GM18870 (cell line): ENCODE measurements at regions not wholly inside any gene's neighbourhood (a gene's known extent, or its start where the extent isn't known, plus 50 kb on each side); places are given as distances from the start of the nearest gene placed in this dataset.
"Not testable (repeated sequence)": the region's sequence is repeated elsewhere in the genome, so short reads cannot be mapped to it uniquely, and the experiment has no call there.

Source experiments
- ATAC-seq: cut with Tn5 transposase; IDR thresholded peaks from one replicate; pipeline ENCODE4 v1.9.1; 2021; ENCODE audit warnings: moderate library complexity; ENCODE audit not compliant: unreplicated experiment

DNA sequence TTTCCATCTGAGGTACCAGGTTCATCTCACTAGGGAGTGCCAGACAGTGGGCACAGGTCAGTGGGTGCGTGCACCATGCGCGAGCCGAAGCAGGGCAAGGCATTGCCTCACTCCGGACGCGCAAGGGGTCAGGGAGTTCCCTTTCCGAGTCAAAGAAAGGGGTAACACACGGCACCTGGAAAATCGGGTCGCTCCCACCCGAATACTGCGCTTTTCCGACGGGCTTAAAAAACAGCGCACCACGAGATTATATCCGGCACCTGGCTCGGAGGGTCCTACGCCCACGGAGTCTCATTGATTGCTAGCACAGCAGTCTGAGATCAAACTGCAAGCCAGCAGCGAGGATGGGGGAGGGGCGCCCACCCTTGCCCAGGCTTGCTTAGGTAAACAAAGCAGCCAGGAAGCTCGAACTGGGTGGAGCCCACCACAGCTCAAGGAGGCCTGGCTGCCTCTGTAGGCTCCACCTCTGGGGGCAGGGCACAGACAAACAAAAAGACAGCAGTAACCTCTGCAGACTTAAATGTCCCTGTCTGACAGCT lies 242.5 kb downstream of the CYLC2 start:
- not testable (repeated sequence) for ATAC-seq

DNA sequence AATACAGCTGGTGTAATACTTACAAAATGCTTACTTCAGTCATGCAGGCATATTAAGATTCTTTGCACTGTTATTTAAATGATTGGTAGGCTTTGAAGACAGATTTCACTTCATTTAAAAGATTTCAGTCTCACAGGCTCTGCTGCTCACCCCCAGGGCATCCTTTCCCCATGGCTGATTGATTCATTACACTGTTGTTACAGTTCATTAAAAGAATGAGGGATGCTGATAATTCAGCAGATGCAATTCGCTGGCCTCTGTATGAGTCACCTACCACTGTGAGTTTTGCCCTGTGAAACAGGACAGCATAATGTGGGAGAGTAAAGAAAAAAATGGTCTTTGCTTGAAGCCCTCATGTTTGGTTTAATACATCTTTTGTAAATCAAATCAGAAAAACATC lies 246.9 kb downstream of the CYLC2 start:
- ATAC-seq = no peak

DNA sequence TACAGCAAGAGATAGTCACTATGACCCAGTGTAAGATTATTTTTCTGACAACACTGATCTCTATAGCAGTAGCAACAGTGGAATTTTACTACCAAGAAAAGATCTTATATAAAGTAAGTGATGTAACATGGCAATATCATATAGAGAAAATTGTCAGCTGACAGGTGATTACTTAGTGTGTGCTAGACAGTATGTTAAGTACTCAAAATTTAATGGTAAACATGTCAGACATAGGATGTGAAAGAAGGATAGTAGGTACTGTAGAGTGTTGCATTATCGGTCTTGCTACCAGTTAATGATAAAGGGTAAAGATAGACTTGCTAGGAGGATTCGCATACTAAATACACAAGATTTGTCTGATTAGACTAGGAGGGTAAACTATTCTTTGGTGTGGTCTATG lies 247.4 kb downstream of the CYLC2 start:
- ATAC-seq = no peak

DNA sequence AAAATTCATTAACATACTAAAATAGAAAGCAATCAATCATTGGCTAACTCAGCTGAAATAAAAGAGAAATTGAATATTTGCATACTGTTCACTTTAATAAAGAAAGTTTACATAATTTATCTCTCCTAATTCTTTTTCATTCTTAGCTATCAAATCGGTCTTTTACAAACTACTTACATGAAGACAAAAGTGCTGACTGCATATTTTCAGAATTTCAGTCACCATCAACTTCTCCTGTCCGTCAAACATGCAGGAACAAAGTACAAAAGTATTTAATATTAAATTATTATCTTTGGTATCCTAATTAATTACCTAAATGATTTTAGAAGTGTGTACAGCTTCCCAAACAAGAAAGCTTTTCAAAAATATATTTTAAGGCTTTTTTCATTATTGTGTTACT lies 248.4 kb downstream of the CYLC2 start:
- ATAC-seq = no peak

DNA sequence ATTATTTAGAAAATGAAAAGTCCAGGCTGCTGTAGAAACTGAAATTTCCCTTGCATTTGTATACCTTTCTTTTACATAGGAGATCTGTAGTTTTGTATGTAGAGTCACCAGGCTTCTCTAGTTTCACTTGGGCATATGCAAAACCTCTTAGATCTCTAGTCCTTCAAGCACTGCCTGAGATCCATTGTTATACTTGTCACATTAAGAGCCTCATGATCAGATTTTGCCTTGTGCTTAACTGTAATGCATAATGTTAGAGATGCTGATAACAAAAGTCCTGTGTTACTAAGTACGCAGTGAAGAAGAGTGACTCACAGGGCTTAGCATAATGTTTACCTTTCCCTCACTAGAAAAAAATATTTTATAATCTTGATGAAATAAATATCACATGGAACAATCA lies 250.2 kb downstream of the CYLC2 start:
- no peak for ATAC-seq

DNA sequence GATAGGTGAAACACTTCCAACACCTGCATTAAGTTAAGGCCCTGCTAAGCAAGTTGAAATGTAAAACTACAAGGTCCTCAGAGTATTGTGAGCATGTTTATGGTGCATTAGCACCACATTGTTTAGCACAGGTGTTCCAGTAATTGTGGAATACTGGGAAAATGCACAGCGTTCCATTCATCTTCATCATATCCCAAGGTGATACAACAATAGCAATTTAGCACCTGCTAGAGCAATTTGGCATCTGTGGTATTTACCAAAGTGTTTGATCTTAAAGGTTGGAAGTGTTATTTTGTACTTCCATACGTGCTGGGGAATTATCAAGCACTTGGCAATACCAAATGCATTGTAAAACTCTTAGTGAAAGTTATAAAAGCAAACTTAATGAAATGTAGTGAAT lies 266.8 kb downstream of the CYLC2 start:
- ATAC-seq = no peak

DNA sequence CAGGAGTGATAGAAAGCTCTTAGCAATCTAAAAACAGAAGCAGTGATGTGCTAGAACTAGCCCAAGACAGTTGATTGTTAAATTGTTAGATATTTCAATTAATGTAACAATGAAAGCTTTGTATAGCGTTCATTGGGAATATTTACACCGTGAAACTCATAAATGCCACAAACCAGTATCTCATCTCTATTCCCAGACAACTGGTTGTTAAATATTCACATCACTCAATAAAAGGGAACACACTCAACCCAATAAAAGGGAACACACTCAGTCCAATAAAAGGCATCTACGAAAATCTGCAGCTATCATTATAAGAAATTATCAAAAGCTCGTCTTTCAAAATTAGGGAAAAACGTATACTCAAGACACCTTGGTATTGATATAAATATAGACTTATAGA lies 270.9 kb downstream of the CYLC2 start:
- ATAC-seq = no peak

DNA sequence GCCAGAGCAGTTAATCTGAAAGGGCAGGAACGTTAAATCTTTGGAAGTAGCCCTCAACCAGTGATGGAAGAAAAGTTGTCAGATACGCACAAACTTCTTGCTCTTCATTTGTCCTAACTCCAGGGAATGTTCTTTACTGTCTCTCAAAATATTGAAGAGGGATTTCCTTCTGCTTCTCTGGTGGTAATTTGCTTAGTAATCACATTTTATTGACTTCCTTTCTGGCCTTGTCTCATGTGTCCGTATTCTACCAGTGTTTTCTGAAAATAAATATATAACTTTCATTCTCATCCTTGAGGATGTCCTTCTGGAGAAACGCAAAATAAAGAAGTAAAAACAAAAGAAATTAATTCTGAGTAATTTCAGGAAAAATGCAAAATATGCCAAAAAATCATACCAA lies 282.1 kb downstream of the CYLC2 start:
- no peak for ATAC-seq

DNA sequence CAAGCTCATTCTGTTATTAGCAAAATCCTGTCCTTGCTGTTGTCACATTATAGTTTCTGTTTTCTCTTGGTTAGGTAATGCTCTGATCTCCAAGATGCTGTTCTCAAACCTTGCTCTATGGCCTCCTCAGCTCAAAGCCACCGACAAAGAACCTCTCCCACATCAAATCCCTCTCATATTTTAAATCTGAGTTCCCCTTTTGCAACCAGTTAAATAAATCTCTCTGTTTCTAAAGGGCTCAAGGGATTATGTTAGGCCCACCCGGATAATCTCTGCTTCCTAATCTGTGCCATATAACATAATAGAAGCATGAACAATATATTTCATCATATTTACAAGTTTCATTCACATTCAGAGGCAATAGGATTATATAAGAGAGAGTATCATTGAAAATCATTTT lies 286.0 kb downstream of the CYLC2 start:
- no peak for ATAC-seq

DNA sequence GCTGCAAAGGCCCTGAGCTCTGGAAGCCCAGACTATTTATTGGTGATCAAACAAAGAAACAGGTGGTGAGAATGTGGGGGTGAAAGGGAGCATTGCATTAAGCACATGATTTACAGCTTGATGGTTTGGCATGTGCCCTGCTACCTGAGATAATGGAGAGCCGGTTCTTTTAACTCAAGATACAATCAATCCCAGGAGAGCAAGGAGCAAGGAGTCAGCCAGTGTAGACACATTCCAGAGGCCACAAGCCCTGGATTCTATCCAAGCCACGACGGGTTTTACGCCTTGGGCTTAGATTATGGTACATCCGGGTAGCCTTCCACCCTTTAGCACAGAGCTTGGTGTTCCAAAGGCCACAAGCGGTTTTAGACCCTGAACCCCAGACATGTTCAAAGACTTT lies 292.2 kb downstream of the CYLC2 start:
- no peak for ATAC-seq

DNA sequence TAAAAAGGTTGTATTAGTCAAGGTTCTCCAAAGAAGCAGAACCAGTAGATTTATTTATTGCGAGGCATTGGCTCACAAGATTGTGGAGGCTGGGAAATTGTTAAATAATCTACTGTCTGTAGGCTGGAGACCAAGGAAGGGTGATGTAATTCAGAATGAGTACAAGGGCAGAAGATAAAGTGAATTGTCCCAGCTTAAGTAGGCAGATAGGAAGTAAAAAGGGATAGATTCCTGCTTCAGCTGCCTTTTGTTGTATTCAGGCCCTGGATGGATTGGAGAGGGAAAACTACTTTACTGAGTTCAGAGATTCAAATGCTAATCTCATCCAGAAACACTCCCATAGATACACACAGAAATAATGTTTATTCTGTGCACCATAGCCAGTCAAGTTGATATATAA lies 301.1 kb downstream of the CYLC2 start:
- no peak for ATAC-seq

DNA sequence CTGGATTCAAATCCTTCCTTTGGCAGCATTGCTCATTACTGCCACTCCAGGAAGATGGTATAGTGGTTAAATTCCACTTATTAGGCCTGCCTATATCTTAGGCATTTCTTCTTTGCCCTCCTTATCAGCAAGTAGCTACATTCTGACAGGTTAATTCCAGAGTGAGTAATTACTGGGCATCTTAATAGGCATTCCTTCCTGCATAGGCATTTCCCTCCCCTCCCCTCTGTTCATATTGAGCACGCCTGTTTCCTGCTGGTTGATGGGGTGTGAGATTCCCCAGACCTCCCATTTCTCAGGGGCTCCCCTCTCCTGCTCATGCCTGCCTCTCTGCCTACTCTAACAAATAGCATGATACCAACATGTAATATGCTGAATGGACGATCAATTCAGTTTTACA lies 305.9 kb downstream of the CYLC2 start:
- ATAC-seq = no peak

DNA sequence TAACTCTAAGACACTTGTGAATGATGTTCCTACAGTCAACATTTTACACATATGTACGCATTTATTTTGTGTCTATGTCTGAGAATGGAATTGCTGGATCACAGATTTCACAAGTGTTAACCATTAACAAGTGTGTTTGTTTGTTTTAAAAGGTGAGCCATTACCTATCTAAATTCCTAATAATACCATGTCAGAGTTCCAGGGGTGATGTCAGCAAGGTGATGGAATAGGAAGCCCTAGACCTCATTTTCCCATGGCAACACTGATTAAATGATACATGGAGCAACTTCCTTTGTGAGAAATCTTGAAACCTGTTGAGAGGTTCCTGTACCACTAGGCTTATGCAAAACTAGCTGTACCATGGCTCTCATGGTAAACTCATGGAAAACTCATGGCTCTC lies 309.7 kb downstream of the CYLC2 start:
- no peak for ATAC-seq

DNA sequence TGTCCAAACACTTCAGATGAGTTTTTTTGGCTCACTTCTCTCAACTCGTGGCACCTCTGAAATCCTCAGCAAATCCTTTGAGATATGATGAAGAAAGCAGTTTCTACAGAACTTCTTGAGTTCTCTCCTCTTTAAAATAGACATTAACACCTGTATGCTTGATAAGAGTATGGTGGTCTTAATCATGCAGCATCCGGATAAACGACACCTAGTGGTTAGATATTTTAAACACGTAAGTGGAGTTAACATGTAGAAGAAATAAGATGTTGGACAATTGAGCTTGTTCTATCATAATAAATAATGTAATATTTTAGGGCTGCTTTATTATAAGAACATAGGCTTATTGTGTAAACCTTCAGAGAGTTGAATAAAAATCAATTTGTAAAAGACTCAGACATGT lies 324.8 kb downstream of the CYLC2 start:
- no peak for ATAC-seq

DNA sequence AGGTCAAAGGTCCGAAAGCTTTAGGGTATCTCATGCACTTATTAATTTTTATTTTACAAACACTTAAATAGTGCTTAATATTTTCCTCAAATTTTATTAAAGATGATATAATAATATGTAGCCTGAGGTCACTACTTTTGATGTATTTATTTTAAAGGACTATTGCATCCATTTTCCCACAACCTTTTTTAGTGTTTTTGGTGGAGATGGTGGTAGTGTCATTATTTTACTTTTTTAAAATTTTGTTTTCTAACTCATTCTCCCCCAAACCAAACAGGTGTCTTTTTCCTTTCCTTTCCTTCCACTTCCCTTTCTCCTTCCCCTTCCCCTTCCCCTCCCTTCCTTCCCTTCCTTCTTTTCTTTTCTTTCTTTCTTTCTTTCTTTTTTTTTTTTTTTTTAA lies 328.6 kb downstream of the CYLC2 start:
- ATAC-seq = no peak

DNA sequence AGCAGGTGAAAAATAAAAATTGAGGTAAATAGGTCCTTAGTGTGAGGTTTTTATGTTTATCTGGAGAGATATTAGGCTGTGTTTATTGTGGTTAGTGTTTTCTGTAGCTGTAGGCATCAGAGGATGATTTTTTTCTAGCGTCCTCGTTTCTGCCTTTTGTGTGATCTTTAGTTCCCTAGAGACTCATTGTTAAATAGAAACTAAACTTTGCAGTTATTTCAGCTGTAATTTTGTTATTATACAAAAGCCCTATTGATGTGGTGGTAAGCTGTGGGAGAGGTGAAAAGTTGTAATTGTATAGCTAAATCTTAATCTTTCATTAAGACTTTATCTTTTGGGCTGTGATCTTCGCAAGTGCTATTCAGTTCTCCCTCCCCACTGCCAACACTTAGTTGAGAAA lies 340.3 kb downstream of the CYLC2 start:
- no peak for ATAC-seq

DNA sequence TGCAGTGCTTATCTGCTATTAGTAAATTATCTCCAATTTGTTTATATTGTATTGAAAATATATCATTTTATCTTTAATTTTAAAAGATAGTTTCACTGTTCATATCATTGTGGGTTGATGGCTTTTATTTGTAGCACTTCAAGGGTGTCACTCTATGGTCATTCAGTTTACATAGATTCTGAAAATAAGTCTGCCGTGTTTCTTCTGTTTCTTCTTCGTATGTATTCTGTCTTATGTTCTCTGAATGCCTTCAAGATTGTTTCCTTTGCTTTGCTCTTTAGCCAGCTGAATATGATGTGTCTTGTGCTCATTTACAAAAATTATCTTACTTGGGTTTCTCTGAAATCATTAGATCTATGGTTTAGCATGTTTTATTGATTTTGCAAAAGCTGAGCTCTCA lies 359.9 kb downstream of the CYLC2 start:
- no peak for ATAC-seq

DNA sequence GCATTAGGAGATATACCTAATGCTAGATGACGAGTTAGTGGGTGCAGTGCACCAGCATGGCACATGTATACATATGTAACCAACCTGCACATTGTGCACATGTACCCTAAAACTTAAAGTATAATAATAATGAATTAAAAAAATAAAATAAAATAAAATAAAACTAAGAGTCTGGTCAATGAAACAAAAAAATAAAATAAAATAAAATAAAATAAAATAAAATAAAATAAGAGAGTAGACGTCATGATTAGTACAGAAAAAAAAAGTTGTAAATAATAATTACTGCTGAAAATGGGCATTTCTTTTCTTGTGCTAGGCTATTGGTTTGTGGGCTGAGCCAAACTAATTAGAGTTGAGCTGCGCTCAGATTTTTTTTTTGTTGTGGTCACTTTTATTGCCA lies 362.8 kb downstream of the CYLC2 start:
- ATAC-seq = not testable (repeated sequence)

DNA sequence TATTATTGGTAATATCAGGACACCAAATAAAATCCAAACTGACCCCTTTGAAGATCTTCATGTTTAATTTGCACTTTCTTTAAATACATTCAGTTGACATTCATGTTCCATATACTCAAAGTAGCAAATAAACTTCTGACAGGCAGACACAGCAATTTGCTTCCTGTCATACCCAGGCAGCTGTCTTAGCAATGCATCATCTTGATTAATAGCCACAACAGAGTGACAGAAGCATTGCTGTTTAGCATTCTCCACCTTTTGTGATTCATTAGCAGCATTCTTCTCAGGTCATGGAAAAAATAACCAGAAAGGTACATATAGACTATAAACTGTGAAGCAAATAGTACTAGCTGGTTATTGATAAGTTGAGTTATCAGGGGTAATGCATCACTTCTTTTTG lies 366.8 kb downstream of the CYLC2 start:
- ATAC-seq = no peak

DNA sequence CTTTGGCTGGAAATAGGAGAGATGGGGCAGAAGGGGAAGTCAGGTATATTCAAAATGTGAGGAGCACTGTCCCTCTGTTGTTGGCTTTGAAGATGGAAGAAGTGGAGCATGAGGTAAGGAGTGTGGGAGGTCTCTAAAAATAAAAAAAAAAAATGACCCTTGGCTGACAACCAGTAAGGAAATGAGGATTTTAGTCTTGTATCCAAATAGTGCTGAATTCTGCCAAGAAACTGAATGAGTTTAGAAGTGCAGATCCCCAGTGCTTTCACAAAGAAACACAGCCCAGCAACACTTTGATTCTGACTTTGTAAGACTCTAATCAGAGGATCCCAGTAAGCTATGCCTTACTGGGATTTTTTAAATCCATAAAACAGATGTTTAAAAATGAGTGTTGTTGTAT lies 367.9 kb downstream of the CYLC2 start:
- no peak for ATAC-seq

DNA sequence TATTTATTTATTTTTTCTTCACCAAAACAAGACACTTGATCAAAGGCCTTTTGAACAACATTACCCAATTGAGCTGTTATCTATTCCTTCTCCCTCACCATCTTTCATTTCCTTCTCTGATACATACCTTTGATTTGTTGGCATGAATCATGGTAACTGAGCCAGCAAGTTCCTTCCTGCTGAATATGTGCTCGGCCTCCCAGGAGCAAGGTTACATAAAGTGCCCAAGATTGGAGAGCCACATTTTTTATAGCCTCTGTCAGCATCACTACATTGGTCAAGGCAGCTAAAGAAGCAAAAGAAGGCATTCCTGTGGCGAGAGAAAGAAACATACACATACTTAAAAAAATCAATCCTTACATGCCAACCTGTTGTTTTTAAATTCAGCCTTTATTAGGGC lies 369.6 kb downstream of the CYLC2 start:
- ATAC-seq = no peak

DNA sequence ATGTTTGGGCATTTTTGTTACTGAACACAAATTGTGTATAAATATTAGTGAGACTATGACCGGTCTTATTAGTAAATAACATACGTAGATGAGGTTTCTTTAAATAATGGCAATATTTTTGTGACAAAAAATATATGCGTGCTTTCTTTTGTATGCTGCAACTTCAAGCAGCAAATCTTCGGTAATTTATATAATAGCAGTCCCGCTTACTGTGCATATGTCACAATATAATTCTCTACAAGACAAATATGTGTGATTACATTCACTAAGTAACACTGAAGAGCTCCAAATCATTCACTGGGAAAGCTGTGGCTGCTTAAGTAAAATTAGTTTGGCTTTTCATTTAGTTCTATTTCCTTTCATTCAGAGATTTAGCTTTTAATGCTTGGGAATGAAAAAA lies 376.0 kb downstream of the CYLC2 start:
- no peak for ATAC-seq

DNA sequence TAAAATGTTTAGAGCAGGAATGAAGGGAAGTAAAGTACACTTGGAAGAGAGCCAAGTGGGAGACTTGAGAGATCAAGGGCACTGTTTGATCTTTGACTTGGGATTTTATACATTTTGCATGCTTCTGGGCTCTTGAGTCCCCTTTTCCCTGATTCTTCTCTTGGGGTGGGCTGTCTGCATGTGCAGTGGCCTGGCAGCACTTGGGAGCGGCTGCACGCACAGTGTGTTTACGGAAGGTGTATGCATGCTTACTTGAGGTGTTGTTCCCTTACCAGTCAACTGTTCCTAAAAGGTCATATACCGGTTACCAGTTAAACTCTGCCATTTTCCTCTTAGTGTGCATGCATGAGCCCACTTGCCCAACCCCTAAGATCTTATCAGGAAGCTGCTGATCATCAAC lies 377.7 kb downstream of the CYLC2 start:
- ATAC-seq = no peak

DNA sequence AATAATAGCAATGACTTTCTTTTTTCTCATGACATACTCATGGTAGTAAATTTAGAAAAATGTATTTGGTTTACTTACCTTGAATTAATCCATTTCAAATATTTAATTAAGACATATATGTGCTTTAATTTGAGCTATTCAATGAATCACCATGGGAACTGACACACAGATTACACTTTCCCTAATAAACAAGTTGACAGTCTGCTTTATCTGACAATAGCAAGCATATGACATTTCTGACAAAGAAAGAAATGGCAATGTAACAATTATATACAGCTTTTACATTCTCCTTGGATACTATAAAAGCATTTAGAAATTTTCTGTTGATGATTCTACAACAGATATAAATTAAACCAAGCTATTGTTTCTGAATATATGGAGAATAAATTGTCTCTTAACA lies 382.5 kb downstream of the CYLC2 start:
- no peak for ATAC-seq
